RWPE2 (cell line): ENCODE measurements at regions not wholly inside any gene's neighbourhood (a gene's known extent, or its start where the extent isn't known, plus 50 kb on each side); places are given as distances from the start of the nearest gene placed in this dataset.

Source experiments
- ATAC-seq: fragments of 200-7000 bp; cut with Tn5 transposase; 3 replicates; pipeline ENCODE4 v1.9.1; 2021; ENCODE audit warnings: low read depth
- DNase-seq: peaks from one replicate; pipeline ENCODE4 v3.0.0-alpha.2; 2020; ENCODE audit warnings: low spot score
- H3K27ac ChIP-seq: fragments of 450-650 bp; 2 replicates; pipeline ENCODE4 v1.5.1; 2017; ENCODE audit warnings: mild to moderate bottlenecking; ENCODE audit not compliant: poor library complexity, severe bottlenecking
- H3K27me3 ChIP-seq: fragments of 250-450 bp; sonication (Bioruptor Pico); 2 replicates; pipeline ENCODE4 v1.5.1; 2021; ENCODE audit warnings: mild to moderate bottlenecking, moderate library complexity; ENCODE audit not compliant: insufficient read depth, poor library complexity, severe bottlenecking
- H3K36me3 ChIP-seq: fragments of 250-450 bp; sonication (Bioruptor Pico); 2 replicates; pipeline ENCODE4 v1.5.1; 2020; ENCODE audit warnings: low read depth, mild to moderate bottlenecking, moderate library complexity
- H3K4me1 ChIP-seq: fragments of 250-450 bp; sonication (Bioruptor Pico); 2 replicates; pipeline ENCODE4 v1.5.1; 2021; ENCODE audit warnings: mild to moderate bottlenecking, moderate library complexity; ENCODE audit not compliant: insufficient read depth, poor library complexity, severe bottlenecking
- H3K4me3 ChIP-seq: fragments of 250-450 bp; sonication (Bioruptor Pico); 2 replicates; pipeline ENCODE4 v1.5.1; 2021; ENCODE audit warnings: mild to moderate bottlenecking, moderate library complexity; ENCODE audit not compliant: severe bottlenecking
- H3K9me3 ChIP-seq: fragments of 250-450 bp; sonication (Bioruptor Pico); 2 replicates; pipeline ENCODE4 v1.5.1; 2021; ENCODE audit warnings: mild to moderate bottlenecking, moderate library complexity; ENCODE audit not compliant: severe bottlenecking
- TF ChIP-seq, protein P1 (sequence below): fragments of 450-650 bp; IDR thresholded peaks from one replicate; pipeline ENCODE4 v1.5.1; 2017; ENCODE audit warnings: mild to moderate bottlenecking, moderate library complexity; ENCODE audit not compliant: poor library complexity, severe bottlenecking

DNA sequence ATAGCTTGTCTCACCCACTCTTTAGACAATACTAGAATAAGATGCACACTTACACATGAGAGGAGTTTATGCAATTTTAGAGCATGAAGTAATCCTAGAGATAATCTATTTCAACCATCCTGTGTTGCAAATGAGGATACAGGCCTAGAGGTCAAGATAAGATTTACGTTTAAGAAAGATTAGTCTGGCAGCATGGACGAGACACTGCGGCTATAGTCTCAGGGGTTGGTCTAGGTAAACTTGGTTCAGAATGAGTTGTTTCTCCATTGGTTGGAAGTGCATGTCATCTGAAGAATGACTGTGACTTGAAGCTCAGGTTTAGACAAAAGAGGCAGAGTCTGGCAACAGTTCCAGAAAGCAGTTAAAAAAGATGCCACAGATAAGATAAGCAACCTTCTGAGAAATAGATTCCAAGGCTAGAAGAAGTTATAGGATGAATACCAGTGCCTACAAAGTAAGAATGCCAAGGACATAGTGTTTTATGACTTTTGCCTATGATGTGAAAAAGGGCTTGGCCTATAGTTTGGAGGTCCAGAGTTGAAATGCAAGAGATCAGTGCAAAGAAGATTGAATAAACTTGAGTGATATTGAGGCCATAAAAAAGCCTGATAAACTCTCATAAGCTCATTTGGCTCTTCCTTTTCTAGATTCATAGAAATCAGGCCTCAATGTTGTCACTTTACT is 631.0 kb downstream of the SQOR start:
- H3K27ac ChIP-seq, result no peak overlapping the region
- peaks cover 3% of the 10 kb centered on the region for H3K27me3 ChIP-seq
- ATAC-seq (no peak), DNase-seq (no peak)
- no peaks in the 10 kb centered on the region for H3K9me3 ChIP-seq
- no peaks in the 10 kb centered on the region for H3K36me3 ChIP-seq
- H3K4me1 ChIP-seq, result no peaks in the 10 kb centered on the region
- TF ChIP-seq, protein P1, sequence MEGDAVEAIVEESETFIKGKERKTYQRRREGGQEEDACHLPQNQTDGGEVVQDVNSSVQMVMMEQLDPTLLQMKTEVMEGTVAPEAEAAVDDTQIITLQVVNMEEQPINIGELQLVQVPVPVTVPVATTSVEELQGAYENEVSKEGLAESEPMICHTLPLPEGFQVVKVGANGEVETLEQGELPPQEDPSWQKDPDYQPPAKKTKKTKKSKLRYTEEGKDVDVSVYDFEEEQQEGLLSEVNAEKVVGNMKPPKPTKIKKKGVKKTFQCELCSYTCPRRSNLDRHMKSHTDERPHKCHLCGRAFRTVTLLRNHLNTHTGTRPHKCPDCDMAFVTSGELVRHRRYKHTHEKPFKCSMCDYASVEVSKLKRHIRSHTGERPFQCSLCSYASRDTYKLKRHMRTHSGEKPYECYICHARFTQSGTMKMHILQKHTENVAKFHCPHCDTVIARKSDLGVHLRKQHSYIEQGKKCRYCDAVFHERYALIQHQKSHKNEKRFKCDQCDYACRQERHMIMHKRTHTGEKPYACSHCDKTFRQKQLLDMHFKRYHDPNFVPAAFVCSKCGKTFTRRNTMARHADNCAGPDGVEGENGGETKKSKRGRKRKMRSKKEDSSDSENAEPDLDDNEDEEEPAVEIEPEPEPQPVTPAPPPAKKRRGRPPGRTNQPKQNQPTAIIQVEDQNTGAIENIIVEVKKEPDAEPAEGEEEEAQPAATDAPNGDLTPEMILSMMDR, result no peak
- H3K4me3 ChIP-seq, result no peak overlapping the region

DNA sequence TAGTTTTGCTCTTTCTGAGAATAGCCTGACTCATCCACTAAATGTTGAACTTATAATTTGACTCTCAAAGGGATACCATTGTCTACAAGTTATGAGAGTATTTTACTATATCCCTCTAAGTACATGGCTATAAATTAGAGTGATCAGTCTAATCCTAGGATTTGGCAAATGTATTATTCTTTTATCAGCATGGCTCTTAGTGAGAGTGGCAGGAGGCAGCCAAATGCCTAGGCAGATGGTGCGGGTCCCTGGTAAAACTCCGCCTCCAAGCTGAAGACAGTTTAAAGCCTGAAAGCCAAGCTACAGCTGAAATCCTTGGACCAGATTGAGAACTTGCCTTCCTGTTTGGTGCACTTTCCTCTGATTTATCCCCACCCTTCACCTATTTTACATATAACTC is 631.8 kb downstream of the SQOR start:
- DNase-seq, result no peak
- H3K27me3 ChIP-seq, result peaks cover 8% of the 10 kb centered on the region
- H3K9me3 ChIP-seq, result no peaks in the 10 kb centered on the region
- no peaks in the 10 kb centered on the region for H3K36me3 ChIP-seq
- no peak overlapping the region for H3K27ac ChIP-seq
- TF ChIP-seq, protein P1, result no peak
- no peak for ATAC-seq
- no peaks in the 10 kb centered on the region for H3K4me1 ChIP-seq
- no peak overlapping the region for H3K4me3 ChIP-seq

DNA sequence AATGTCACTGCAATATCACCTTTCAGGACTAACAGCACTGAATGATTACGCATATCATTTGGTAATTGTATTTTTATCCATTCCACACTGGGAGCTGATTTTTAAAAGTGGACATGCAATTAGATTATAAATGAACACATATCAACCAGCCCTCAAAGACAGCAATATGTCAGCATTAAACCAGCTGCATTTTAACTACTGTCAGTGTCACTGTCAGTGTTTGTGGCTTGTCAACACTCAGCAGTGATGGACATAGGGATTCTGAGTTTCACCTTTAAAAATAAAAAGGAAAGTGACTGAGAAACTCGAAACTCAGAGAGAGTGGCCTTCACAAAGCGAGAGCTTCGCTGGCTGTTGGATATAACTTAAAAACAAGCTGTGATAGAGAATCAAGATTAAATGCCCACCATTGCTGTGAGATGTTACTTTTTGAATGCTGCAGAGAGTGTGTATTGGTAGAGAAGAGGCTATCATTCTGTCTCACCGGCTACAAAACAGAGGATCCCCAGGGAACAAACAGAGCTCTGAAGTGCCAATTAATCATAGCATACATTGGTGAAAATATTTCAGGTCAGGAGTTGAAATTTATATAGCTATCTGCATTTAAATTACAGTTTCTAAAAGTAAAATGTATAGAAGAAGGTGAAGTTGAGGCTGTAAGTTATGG is 635.8 kb downstream of the SQOR start:
- H3K36me3 ChIP-seq, result no peaks in the 10 kb centered on the region
- no peak for DNase-seq
- no peaks in the 10 kb centered on the region for H3K4me1 ChIP-seq
- no peak overlapping the region for H3K4me3 ChIP-seq
- TF ChIP-seq, protein P1, result no peak
- no peak overlapping the region for H3K27ac ChIP-seq
- H3K27me3 ChIP-seq, result peaks cover 11% of the 10 kb centered on the region
- no peak for ATAC-seq
- no peaks in the 10 kb centered on the region for H3K9me3 ChIP-seq

DNA sequence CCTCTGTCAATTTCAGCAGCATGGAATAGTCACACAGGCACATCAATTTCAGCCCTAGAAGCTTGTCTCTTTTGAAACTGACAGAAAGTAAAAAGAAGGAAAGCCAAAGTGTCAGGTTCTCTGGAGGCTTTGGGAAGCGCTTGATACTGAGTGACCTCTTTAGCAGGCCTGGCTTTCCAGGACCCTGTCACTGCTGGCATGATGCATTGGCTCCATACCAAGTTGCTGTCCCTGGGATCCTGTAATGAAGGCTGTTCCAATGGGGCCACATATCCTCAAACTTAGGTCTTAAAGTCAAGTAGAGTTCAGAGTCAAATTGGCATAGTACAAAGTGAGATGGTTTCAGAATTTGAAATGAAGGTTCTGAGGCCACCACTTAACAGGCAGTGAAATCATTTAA is 640.9 kb downstream of the SQOR start:
- no peak overlapping the region for H3K27ac ChIP-seq
- TF ChIP-seq, protein P1, result no peak
- no peak overlapping the region for H3K4me3 ChIP-seq
- peaks cover 23% of the 10 kb centered on the region for H3K27me3 ChIP-seq
- DNase-seq (no peak), ATAC-seq (no peak)
- H3K4me1 ChIP-seq, result no peaks in the 10 kb centered on the region
- no peaks in the 10 kb centered on the region for H3K9me3 ChIP-seq
- no peaks in the 10 kb centered on the region for H3K36me3 ChIP-seq

DNA sequence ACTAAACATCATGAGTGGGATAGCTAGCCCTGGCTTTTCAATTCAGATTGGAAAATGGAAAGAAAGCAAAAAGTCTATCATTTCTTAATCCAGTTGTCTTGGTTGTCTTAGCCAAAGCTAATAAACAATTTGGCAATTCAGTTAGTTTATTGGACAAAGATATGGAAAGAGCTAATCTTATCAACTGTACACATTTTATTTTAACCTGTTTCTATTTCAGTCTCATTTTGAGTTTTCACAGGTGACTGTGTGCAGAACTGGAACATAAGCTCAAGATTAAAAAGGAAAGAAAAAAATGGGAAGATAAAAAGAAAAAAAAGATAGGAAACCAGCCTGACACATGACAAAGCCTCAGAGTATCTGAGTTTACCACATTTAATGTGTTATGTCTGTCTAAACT is 642.6 kb downstream of the SQOR start:
- Histone ChIP-seq H3K9me3 (no peaks in the 10 kb centered on the region), H3K4me1 (no peaks in the 10 kb centered on the region), H3K36me3 (no peaks in the 10 kb centered on the region), H3K27ac (no peak overlapping the region), H3K27me3 (peaks cover 15% of the 10 kb centered on the region), H3K4me3 (no peak overlapping the region)
- TF ChIP-seq, protein P1, result no peak
- ATAC-seq (no peak), DNase-seq (no peak)
